GM19467 (cell line): ENCODE measurements at regions not wholly inside any gene's neighbourhood (a gene's known extent, or its start where the extent isn't known, plus 50 kb on each side); places are given as distances from the start of the nearest gene placed in this dataset.

Experiments
- ATAC-seq: cut with Tn5 transposase; IDR thresholded peaks from one replicate; pipeline ENCODE4 v1.9.1; 2021; ENCODE audit warnings: mild to moderate bottlenecking, moderate library complexity; ENCODE audit not compliant: unreplicated experiment

DNA sequence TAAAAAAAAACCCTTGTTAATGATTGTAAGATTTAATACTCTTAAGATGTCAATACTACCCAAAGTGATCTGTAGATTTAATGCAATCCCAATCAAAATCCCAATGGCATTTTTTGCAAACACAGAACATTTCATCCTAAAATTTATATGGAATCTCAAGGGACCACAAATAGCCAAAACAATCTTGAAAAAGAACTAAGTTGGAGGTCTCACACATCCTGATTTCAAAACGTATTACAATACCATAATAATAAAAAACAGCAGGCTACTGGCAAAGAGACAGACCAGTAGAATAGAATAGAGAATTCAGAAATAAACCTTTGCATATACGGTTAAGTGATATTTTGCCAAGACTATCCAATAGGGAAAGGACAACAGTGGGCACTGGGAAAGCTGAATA is 331.9 kb upstream of the JARID2 start:
- no peak for ATAC-seq

GRCh38 chr6:14915888-14916832 is 329.7 kb upstream of the JARID2 start:
- ATAC-seq, result no peak

- no peak for ATAC-seq
These were observed 328.6 kb upstream of the JARID2 start for GRCh38 chr6:14917109-14917910.

DNA sequence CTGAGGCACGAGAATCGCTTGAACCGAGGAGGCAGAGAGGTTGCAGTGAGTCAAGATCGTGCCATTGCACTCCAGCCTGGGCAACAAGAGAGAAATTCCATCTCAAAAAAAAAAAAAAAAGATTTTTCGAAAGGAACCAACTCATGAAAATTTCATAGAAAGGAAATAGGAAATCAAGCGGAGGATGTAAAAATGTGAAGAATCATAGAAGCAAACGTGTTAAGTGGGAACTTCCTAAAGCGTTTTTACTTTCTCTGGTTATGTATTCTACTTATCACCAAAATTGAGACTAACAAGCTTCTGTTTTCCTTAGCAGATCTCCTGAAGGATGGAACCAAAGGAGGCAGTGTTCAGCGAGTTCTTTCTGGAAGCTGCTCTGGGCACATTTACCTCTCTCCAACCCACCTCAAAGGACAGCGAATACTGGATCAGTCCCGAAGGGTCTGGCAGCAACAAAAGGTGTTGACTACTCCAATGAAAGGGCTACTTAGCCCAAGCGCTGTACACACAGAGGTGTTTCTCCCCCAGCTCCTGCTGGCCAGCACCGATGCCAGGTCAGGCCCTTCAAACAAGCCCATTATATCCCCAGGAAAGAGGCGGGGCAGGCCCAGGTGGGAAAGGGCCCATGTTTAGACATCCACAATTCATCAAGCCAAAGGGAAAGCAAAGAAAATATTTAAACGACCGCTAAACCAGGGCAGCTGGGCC is 327.5 kb upstream of the JARID2 start:
- ATAC-seq, result no peak

GRCh38 chr6:14919038-14919670 is 326.7 kb upstream of the JARID2 start:
- ATAC-seq, result no peak

DNA sequence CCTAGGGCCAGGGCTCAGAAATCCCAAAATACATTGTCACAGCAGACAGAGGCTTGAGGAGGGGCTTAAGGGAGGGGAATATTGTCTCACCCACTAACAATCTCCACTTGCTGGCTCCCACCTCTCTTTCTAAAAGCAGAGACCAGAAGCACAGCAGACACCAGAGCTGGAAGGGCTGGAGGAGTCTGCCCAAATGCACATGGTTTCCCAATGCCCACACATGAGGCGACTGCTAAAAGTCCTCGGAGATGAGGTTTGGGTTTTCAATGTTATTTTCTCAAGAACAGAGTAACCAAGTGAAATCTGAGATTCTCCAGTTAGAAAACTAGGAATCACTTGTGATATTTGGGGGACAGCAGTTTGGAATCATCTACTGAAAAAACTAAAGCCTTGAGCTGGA is 325.6 kb upstream of the JARID2 start:
- no peak for ATAC-seq

- ATAC-seq, result no peak
These were observed 324.7 kb upstream of the JARID2 start for GRCh38 chr6:14921170-14921569.

DNA sequence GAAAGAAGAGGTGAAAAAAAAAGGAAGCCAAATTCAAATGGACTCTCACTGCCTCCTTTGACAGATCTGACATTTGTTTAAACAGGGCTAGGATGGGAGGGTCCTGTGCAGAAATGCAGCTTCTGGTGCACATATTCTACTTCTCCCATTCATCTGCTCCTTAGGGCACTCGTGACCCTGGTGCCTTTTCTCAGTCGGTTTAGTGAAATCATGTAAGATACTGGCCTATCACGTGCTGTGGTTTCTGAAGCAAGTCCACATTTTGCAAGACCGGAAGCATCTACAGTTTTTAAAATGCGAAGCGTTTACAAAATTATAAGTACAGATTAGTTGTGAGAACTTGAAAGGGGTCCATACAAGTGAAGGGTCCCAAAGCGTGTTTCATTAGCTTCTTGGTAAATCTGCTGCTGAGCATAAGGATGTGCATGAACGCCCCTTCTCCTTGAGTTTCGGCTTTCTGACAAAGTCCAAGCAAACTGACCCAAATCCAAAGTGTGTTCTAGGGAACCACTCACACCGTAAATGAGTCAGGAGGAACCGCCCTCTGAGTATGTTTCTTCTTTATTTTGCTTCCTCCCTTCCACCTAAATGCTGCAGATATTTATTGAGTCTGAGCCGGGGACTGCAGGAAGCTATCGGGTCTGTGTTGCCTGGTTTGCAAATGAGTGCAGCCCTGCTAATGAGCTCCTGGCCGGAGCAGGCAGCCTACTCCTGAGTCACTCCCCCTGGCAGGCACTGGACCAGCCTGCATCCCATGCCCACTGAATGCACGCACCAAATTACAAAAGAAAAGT is 323.8 kb upstream of the JARID2 start:
- ATAC-seq, result no peak

DNA sequence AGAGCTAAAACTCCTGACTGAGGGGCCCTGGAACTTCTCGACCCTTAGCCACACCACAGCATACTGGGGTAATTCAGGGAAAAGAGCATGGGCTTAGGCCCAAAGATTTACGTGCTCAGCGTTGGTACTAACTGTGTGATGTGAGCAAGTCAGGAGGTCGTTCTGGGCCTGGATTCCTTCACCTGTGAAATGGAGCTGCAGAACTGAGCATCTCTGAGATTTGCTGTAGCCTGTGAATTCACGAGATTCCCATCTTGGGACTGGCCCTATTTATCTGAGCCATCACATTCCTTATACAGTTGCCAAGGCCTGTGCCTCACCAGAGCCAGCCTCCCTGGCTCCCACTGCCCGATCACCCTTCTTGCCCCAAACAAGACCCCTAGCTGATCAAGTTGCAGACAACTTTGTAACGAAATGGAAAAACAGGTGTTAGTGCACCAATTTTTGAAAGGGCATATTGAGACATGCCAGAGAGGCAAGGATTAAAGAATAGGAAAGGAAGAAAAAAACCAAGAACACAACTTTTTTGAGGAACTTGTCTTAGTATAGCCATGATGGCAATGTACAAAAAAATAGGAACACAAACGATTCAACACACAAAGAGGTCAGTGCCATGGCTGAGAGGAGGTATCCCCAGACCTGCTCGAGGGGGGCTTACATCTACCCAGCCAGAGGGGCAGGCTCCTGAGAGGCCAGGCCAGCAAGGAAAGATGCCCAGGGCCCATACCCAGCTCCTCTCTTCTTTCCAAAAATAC is 323.0 kb upstream of the JARID2 start:
- ATAC-seq, result no peak

DNA sequence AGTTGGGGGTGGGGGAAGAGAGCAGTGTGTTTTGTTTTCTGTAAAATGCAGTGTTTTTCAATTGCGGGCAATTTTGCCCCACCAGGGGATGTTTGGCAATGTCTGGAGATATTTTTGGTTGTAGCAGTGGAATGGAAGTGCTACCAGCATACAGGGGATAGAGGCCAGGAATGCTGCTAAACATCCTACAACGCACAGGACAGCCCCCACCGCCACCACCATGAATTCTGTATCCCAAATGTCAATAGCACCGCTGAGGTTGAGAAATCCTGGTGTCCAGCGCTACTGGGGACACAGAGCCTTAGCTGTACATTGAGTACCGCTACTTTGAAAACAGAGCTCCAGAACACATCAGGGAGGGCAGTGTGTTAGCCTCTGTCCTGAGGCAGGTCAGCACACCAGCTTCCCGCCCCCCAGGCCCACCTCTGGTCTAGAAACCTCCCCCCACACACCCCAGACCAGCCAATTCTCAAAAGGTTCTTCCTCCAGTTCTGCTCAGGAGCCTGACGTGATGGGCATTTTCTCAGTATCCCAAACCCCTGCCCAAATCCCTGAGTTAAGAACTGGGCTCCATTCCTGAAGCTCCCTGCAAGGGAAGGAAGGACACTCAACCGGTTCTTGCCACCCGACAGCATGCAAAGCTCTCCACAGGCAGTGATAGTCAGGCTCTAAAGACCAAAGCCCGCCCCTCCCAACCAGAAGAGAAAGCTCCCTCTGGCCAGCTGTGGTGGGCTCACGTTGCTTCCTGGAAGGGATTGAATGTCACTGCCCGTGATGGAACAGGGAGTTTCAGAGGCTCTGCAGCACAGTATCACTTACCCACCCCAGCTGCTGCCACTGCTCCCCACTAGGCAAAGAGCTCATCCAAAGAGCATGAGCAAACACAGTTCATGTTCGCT is 321.5 kb upstream of the JARID2 start:
- no peak for ATAC-seq

DNA sequence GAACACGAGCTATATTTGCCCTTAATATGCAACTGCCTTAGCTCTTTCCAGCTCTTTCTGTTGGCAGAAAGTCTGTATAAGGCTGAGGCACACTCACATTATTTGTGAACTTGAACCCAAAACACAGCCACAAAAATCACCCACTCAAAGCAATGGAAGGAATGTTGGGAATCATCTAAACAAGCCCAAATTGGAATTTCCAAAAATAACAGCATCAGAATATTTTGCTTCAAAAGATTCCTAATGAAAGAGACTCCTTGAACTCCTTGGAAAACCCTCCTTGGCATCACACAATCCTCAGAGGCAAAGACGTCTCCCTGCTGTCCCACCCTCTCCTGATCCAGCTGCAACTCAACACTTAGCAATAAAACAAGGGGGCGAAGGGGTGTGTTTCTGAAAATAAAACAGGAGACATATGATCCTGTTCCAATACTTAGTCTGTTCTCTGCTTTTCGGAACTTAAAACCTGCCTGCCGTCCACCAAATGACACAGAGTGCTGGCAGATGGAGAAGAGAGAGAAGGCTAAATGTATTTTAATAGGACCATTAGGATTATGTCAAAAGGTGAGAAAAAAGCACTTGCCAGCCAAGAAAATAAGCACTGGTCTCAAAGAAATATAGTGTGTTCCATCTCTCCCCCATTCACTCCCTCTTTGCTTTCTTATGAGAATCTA is 320.7 kb upstream of the JARID2 start:
- ATAC-seq, result no peak

DNA sequence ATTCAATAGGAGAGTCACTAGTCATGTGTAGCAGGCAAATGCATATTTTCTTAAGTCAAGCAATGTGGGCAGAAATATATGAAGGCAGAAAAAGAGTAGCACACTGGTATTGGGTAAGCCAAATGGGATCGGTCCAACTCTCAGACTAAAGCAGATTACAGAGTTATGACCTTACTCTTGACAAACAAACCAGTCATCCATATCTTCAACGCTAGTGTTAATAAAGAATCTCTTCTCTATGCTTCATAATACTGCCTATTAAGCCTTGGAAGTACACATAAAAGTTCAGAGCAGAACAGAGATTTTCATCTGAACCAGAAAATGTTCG is 320.2 kb upstream of the JARID2 start:
- ATAC-seq, result no peak

GRCh38 chr6:14927398-14927797 is 318.5 kb upstream of the JARID2 start:
- ATAC-seq, result no peak

- ATAC-seq, result no peak
These were observed 316.6 kb upstream of the JARID2 start for GRCh38 chr6:14929291-14929690.

DNA sequence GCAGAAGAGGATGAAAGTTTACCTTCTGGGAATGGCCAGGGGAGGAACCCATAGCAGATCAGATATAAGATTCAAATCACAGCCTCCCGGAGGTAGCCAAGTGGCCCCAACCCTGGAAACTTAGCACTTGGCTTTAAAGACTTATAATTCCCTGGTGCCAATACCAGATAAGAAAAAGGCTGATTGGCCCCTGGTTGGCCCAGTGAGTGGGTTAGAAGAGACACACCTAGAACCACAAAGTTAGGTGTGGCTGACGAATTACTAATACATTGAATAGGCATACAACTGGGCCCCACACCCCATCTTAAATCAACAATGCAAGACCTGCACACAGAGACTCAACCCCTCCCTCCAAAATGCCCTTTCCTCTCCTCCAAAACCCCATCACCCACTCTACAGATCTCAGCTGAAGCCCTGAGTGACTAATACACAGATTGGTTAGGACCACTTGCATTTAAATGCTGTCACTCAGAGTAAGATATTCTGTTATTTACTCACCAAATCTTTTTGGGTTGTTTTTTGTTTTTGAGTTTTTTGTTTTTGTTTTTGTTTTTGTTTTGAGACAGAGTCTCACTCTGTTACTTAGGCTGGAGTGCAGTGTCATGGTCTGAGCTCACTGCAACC is 315.4 kb upstream of the JARID2 start:
- no peak for ATAC-seq

DNA sequence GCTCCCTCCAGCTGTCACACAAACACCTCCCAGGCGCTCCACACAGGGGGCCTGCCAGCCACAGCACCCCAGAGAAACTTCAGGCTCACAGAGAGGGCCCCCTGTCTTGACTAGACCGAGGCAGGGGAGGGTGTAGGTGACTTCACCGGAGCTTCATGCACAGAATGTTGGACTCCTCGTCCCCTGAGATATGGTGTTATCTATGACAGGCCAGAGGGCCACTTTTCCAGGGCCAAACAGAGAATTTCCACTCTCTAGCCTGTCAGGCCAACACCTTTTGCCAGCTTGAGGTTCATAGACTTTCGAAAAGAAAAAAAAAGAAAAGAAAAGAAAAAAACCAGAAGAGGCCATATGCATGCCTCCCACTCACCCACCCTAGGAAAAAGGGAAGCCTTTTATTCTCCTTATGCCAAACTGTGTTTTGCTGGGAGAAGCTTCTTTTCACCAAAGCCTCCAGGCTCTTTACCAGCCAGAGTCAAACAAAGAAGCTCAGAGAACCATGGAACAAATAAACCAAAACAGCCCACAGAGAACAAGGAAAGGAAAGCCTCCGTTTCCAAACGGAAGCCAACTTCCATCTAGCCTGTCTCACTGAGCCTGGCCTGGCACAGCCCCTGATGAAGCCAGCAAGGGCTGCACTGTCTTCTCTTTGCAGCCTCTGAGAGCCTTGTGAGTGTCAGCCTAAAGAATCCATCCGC is 313.2 kb upstream of the JARID2 start:
- no peak for ATAC-seq

GRCh38 chr6:14933183-14933544 is 312.7 kb upstream of the JARID2 start:
- ATAC-seq, result no peak
